H1 (cell line): ENCODE measurements at regions not wholly inside any gene's neighbourhood (a gene's known extent, or its start where the extent isn't known, plus 50 kb on each side); places are given as distances from the start of the nearest gene placed in this dataset.

Experiments
- ATF3 ChIP-seq: IDR thresholded peaks from 2 replicates; pipeline ENCODE4 v1.6.1; 2011; ENCODE audit warnings: low read depth, mild to moderate bottlenecking, low read length; ENCODE audit not compliant: insufficient read depth
- HDAC6 ChIP-seq: IDR thresholded peaks from one replicate; pipeline ENCODE4 v1.7.1; 2012; ENCODE audit warnings: low read depth, mild to moderate bottlenecking, inconsistent platforms, low read length, moderate library complexity
- KDM1A ChIP-seq: fragments of 200-600, 300-600 bp; sonication (generic); IDR thresholded peaks from 2 replicates; pipeline ENCODE4 v1.7.1; 2016; ENCODE audit warnings: mild to moderate bottlenecking, low read length, borderline replicate concordance
- KDM4A ChIP-seq: IDR thresholded peaks from one replicate; pipeline ENCODE4 v1.7.1; 2012; ENCODE audit warnings: low read depth, mild to moderate bottlenecking, moderate library complexity, low read length, inconsistent platforms; ENCODE audit not compliant: severe bottlenecking
- POU5F1 ChIP-seq: IDR thresholded peaks from 2 replicates; pipeline ENCODE4 v1.6.1; 2011; ENCODE audit warnings: low read depth, mild to moderate bottlenecking, low read length, moderate library complexity
- RNF2 ChIP-seq: fragments of 200-900, 300-1000 bp; sonication (generic); IDR thresholded peaks from 2 replicates; pipeline ENCODE4 v1.7.1; 2016; ENCODE audit warnings: borderline replicate concordance, low read depth, mild to moderate bottlenecking, antibody characterized with exemption, low read length; ENCODE audit not compliant: poor library complexity, severe bottlenecking; ENCODE audit errors: missing control alignments
- SP2 ChIP-seq: IDR thresholded peaks from 2 replicates; pipeline ENCODE4 v1.6.1; 2012; ENCODE audit warnings: mild to moderate bottlenecking, low read length, inconsistent platforms
- TAF7 ChIP-seq: optimal IDR thresholded peaks from 2 replicates; pipeline ENCODE3; 2011; ENCODE audit warnings: low read depth, mild to moderate bottlenecking, inconsistent platforms, low read length, moderate library complexity, borderline replicate concordance
- TCF12 ChIP-seq: IDR thresholded peaks from 2 replicates; pipeline ENCODE4 v1.6.1; 2011; ENCODE audit warnings: low read depth, mild to moderate bottlenecking, low read length

- no peak for TF ChIP-seq RNF2
- TF ChIP-seq KDM4A, result no peak
- TF ChIP-seq TAF7, result no peak
- TF ChIP-seq TCF12, result no peak
- no peak for TF ChIP-seq ATF3
- TF ChIP-seq KDM1A, result no peak
- TF ChIP-seq SP2, result no peak
- no peak for TF ChIP-seq POU5F1
- TF ChIP-seq HDAC6, result no peak
Observed at GRCh38 chr18:78584459-78585022, 395.1 kb upstream of the SALL3 start (continued).
